Right hindlimb (tissue), 1 donor: ENCODE measurements at regions not wholly inside any gene's neighbourhood (a gene's known extent, or its start where the extent isn't known, plus 50 kb on each side); places are given as distances from the start of the nearest gene placed in this dataset.
"Not testable (repeated sequence)": the region's sequence is repeated elsewhere in the genome, so short reads cannot be mapped to it uniquely, and the experiment has no call there.

Experiments
- DNase-seq: peaks from one replicate; pipeline ENCODE4 v3.0.0-alpha.2; 2018

DNA sequence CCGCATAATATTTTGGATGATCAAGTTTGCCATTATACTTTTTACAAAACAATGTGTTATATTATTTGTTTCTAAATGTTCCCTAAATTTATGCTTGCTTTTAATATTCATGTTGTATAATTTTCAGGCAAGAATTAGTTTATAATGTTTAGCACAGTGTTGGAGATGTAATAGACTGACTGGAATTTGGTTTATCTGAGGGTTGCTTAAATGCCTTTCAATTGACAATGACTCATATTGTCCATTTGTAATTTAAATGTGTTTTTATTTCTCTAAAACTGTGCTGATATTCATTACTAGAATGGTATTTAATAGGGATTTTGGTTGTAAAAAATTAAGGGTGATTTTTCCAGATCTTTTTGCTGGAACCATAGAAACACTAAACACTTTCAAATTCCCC, 788.4 kb downstream of the SLC6A15 start:
- DNase-seq = no peak

DNA sequence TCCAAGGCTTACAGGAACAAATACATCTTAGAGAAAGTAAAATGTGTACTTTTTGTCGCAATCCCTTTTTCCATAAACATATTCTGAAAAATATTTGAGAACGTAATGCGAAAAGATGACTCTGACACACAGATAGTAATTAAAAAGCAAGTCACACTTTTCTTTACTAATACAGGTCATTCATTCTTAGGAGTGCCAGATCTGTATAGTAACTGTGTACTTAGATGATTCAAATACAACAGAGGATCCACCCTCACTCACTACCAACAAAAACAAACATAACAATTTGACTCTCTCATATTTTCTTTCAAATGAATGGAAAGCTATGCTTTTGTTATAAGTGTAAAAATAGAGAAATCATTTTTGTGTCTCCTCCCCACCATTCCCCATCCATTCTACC, 795.4 kb downstream of the SLC6A15 start:
- DNase-seq = no peak

DNA sequence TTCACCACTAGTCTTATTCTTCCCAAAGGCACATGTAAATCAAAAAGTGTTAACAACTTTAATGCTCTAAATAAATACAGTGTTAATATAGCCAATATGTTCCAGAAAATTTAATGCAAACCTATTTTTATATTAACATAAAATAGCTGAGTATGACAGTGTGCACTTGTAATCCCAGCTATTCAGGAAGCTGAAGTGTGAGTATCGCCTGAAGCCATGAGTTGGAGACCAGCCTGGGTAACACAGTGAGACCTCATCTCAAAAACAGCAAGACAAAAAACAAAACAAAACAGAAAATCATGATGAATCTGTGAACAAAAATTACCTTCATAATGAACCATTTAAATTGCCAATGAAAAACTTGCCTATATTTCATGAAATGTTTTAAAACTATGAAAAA, 798.9 kb downstream of the SLC6A15 start:
- DNase-seq = no peak

DNA sequence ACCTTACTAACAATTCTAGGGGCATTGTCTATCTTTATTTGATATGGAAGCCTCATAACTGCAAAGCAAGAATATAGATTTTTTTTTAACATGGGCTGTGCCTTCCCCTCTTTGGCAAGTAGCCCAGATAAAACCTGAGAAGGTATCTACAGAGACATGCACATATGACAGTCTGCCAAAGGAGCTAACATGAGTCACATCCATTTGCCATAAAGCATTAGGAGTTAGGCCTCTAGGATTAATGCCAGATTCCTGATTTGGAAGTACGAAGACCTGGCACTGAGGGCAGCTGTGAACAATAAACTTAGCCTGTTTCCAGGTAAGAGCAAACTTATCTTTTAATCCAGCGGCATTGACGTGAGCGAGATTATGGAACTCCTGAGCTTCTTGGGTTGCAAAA, 808.7 kb downstream of the SLC6A15 start:
- DNase-seq = not testable (repeated sequence)

DNA sequence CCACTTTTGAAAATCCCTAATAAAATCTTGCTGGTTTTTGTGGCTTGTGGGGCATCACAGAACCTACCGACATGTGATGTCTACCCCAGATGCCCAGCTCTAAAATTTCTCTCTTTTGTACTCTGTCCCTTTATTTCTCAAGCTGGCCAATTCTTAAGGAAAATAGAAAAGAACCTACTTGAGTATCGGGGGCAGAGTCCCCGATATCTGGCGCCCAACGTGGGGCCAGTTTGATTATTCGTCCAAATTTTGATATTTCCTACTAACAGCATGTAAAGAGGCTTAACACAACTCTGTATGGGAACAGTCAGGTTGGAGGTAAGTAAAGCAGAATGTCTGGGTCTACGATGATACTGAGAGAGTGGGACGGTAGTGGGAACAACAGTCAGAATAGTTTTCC, 810.6 kb downstream of the SLC6A15 start:
- DNase-seq = not testable (repeated sequence)

DNA sequence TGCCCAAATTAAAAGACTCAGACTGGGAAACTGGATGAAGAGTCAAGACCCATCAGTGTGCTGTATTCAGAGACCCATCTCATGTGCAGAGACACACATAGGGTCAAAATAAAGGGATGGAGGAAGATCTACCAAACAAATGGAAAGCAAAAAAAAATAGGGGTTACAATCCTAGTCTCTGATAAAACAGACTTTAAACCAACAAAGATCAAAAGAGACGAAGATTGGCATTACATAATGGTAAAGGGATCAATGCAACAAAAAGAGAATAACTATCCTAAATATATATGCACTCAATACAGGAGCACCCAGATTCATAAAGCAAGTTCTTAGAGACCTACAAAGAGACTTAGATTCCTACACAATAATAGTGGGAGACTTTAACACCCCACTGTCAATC, 813.0 kb downstream of the SLC6A15 start:
- not testable (repeated sequence) for DNase-seq

DNA sequence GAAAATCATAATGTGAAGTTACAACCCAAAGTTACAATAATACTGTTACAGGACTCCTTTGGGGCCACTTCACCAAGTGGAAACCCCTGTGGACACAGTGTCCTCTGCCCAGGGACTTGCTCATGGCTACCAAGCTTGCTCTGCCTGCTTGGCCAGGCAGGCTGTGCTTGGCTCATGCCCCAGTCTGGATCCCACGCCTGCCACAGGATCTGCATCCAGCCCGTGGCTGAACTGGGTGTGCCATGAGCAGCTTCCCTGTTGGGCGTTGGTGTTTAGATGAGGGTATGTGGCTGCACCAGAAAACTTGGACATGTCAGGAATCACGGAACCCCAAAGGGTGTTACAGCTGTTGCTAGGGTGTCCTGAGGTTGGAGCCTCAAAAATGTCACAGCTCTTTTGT, 820.9 kb downstream of the SLC6A15 start:
- no peak for DNase-seq

DNA sequence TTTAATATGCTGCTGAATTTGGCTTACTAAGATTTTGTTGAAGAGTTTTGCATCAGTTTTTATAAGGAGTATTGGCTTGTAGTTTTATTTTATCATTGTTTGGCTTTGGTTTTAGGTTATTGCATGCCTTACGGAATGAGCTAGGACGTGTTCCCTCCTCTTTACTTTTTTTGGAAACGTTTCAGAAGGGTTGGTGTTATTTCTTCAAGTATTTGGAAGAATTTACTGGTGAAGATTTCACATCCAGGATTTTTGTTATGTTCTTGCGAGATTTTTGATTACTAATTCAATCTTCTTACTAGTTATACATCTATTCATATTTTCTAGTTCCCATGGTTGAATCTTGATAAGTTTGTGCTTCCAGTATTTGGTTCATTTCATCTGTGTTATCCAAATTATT, 823.2 kb downstream of the SLC6A15 start:
- no peak for DNase-seq

DNA sequence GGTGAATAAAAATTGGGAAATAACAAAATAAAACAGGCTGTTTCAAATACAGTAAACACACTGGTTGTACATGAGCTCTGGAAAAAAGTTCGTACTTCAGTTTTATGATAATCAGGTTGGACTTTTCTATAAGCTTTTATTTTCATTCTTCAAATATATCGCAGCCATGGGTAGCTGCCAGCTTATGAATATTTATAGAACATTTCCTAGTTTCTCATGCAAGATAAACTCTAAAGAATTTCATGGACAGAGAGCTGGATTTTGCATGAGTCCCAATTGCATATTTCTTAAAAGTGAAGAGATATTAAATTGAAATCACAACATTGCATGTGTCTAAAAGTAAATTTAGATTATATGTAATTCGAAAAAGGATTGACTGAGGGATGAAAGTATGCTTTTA, 827.6 kb downstream of the SLC6A15 start:
- DNase-seq = no peak

DNA sequence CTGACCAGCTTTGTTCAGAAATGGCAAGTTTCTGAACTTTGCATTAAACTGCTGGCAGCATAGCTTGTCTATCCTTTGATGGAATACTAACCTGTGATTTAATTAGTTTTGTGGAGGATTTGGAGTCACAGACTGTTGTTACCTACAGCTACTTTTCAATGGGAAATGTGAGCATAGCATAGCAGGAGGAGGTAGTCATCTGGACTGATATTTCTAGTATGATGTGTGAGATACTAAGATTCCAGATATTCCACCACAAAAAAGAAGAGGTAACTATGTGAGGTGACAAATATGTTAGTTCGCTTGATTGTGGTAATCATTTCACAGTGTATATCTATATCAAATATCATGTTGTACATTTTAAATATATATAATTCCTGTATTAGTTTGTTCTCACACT, 833.0 kb downstream of the SLC6A15 start:
- DNase-seq = no peak

DNA sequence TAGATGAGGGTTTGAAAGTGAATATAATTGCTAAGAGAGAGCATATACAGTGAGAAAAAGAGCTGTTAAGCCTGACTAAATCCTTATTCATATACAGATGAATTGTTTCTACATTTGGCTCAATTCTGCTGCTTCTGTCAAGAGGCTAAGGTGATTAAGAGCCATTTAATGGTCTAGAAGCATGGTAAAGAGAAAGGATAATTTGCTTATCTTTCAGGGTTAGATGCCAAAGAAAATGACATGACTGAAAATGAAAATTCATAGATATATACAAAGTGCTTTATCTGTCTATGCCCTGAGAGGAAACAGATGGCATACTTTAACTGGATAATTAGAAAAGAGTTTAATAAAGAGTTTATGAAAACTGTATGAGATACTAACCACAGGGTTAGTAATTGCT, 834.9 kb downstream of the SLC6A15 start:
- no peak for DNase-seq

DNA sequence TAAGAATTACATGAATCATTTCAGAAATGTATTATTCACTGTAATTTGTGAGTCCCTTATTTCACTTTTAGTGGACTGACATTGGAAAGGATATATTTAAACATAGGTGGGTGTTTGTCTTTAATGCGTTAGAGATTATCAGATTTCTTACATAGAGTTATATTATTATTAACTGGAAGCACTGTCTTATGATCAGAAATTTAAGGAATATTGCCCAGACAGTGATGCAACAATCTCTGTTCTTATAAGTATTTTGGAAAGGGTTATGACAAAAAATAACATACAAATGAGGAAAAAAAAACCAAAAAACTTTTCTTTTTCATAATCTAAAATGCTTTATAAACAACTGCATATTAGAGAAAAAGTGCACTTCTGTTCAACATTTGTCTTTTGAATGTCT, 836.6 kb downstream of the SLC6A15 start:
- DNase-seq = no peak

DNA sequence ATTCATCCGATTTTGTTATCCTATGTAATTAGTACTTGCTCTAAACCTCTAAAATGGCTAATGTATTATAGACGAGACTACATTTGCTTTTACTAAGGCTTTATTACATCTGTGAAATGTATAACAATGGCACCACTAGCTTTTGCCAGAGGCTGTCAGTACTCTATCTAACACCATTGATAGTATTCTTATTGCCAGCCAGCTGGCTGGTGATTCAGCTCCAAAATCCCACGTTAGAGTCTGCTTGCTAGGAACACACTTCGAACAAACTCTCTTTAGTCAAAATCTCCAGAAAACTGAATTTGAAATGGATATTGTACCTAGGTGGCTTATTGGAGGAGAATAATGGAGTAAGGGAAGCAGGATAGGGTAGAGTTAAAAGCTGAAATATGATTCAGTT, 839.2 kb downstream of the SLC6A15 start:
- DNase-seq = peak; percentile 47

DNA sequence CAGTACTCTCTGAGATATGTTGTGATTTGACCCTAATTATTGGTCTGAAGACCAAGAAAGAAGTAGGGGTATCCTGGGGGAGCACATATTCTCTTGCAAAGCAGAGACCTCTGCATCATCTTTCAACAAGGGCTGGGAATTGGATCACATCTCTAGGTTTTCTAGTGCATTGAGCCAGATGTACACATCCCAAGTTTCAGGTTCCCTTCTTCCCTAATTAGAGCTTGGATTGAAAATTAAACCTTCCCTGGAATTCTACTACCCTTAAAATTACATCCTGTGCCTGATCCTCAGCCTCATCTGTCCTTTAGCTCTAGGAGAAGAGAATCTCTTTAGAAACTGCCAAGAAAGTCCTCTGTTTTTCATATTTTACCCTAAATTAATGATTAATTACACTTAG, 839.6 kb downstream of the SLC6A15 start:
- DNase-seq = peak; percentile 14

DNA sequence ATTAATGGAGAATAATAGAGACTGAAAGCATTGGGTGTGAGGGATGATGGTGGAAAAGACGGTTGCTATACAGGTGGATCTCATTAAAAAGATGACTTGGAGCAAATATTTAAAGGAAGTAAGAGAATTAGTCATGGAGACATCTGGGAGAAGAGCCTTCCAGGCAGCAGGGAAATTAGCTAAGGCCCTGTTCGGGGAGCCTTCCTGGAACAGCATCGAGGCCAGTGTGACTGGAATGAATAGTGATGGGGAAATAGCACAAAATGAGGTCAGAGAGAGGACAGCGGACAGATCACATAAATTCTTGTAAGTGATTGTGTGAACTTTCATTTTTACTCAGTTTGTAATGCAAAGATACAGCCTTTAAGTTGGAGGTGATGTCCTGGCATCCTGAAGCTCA, 842.3 kb downstream of the SLC6A15 start:
- peak; percentile 85 for DNase-seq

DNA sequence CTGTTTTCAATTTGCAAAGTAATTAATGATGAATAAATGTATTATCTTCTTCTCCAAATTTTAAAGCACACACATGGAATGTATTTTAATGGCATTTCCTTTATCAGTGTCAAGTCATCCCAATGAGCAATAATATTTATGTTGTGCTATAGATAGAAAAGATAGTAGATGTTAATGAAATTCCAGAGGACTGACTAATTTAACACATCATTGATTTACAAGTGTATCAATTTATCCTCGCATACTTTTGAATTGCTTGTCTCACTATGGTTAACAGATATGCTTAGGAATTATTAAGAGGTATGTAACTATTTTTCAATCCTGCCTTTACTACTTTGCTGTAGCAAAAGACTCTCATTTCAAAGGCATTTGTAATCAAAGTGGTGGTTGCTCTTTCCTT, 842.9 kb downstream of the SLC6A15 start:
- no peak for DNase-seq

DNA sequence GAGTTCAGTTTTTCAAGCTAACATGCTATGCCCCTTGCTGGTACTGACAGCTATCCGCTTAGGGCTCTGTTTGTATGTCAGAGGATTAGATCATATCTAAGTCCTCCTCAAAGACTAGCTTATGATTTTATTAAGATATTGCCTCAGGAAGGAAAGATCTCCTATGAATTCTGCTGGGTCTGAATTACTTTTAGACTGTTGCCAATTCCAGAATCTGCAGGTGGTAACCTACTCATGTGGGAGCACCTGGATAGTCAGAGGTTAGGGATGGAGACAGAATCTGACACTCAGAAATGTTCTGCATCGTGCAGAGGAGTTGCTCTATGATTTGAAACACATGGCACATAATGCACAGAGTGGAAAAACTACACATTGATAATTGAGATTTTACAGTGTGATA, 843.4 kb downstream of the SLC6A15 start:
- DNase-seq = no peak

DNA sequence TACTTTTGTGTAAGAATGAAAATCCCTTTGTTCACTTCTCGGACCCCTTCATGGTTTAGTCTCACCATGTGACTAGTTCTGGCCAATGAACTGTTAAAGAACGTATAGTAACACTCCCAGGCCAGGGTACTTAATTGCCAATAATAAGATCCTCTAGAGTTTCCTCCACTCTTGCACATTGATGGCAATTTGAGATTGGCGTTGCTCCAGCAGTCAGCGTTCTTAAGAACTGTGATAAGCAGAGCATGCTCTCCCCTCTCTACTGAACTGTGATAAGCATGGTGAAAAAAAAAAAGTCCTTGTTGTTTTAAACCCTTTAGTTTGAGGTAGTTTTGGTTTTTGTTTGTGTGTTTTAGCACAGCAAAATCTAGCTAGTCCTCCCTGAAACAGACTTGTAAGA, 854.5 kb downstream of the SLC6A15 start:
- DNase-seq = no peak

DNA sequence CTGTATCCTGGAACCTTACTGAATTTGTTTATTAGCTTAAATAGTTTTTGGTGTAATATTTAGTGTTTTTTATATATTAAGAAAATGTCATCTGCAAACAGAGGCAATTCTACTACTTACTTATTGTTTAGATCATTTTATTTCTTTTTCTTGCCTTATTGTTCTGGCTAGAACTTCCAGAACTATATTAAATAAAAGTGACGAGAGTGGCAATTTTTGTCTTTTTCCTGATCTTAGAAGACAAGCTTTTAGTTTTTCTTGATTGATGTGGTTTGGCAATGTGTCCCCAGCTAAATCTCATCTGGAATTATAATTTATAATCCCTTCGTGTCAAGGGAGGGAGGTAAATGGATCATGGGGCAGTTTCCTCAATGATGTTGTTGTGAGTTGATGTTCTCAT, 857.8 kb downstream of the SLC6A15 start:
- DNase-seq = no peak

DNA sequence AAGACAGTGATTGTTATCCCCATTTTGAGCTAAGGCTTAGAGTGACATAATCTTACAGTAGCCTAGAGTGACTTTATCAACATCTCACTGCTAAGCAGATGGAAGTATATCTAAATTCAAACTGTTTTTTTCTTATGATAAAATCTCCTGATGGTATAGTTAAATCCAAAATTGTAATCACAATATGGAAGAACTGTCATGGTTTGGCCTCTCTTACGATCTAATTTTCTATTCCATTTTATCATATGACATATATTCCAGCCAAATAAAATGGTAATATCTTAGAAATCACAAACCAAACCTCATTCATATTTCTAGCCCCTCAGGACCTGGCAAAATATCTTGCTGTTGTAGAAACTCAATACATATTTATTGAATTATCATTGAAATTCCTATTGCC, 864.7 kb downstream of the SLC6A15 start:
- no peak for DNase-seq

DNA sequence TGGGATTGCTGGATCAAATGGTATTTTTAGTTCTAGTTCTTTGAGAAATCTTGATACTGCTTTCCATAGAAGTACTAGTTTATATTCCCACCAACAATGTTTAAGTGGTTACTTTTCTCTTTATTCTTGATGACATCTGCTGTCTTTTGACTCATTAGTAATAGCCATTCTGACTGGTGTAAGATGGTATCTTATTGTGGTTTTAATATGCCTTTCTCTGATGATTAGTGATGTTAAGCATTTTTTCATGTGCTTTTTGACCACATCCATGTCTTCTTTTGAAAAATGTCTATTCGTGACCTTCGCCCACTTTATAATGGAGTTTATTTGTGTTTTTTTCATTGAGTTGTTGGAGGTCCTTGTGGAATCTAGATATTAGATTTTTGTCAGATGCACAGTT, 865.7 kb downstream of the SLC6A15 start:
- no peak for DNase-seq

DNA sequence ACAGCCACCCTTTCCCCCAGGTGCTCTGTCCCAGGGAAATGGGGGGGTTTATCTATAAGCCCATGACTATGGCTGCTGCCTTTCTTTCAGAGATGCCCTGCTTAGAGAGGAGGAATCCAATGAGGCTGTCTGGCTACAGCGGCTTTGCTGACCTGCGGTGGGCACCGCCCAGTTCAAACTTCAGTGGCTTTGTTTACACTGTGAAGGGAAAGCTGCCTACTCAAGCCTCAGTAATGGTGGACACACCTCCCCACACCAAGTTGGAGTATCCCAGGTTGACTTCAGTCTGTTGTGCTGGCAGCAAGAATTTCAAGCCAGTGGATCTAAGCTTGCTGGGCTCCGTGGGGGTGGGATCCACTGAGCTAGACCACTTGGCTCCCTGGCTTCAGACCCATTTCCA, 869.2 kb downstream of the SLC6A15 start:
- no peak for DNase-seq

DNA sequence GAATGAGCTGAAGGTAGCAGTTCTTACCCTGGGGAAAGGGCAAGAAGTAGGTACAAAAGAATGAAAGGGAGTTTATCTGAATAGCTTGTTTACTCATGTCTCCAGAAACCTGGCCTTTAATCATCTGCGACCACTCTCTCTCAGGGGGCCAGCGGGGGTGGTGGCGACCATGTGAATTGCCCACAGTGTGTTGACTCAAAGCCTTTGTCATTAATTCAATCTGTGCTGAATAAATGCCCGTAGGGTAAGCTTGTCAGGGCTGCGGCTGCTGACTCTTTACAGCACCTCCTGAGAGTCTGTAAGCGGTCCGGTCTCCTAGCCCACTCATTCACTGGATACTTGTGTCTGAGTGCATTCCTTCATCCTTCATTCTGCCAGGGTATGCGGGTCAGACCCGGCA, 874.4 kb downstream of the SLC6A15 start:
- DNase-seq = no peak

DNA sequence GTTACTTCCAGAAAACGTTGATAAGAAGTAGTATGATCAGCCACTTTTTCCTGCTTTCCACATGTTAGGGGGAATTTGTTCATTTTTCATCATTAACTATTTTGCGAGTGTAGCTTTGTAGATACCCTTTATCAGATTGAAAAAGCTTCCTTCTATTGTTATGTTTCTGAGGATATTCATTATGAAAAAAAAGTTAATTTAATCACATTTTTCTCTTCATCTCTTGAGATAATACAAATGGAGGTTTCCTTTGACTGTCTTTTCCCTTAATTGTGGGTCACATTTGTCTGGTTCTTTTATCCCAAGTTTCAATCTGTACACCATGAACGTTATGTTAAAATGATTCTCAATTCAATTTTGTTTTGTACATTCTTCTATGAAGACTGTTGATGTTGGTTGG, 875.7 kb downstream of the SLC6A15 start:
- no peak for DNase-seq

DNA sequence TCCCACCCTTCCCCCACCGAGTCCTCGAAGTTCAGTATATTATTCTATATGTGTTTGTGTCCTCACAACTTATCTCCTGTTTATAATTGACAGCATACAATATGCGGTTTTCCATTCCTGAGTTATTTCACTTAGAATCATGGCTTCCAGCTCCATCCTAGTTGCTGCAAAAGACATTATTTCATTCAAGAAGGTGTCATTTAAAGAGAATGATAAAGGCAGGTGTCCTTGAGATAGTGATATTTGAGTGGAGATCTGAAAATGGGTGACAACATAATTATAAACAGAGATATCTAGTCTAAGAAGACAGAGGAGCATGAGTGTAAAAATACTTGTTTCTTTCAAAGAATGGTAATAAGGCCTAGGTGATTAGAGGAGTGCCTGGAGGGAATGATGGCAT, 876.8 kb downstream of the SLC6A15 start:
- no peak for DNase-seq

DNA sequence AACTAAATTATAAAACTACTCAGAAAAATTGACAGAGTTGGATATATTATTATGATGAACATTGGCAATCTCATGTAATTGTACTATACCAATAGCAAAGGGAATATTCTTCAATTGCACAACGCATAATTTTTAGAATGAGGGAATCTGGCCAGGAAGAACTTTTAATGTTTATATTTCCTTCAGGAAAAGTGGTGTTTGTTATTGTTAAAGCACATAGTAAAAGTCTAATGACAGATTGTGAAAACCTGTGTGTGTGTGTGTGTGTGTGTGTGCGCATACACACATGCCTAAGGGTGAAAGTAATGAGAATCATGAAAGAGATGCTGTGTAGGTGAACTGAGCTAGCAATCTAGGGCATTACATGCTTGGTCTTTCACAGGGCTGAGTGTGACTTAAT, 877.7 kb downstream of the SLC6A15 start:
- DNase-seq = no peak
